ENCODE measurements at regions not wholly inside any gene's neighbourhood (a gene's known extent, or its start where the extent isn't known, plus 50 kb on each side); places are given as distances from the start of the nearest gene placed in this dataset.

GRCh38 chr2:19435815-19436214, 77.4 kb upstream of the OSR1 start:
- Histone ChIP-seq H3K27me3 (ENCODE audit: control insufficient read depth, insufficient read depth, low read length, poor library complexity, severe bottlenecking) (no peaks in the 10 kb centered on the region), H3K27ac (ENCODE audit: low read depth, low read length) (no peak overlapping the region), H3K36me3 (ENCODE audit: control insufficient read depth, insufficient read depth, low read length) (no peaks in the 10 kb centered on the region), H3K4me1 (ENCODE audit: control insufficient read depth, insufficient read depth, low read length) (no peaks in the 10 kb centered on the region), H3K4me3 (ENCODE audit: low read length) (no peak overlapping the region), H3K9ac (ENCODE audit: extremely low read depth, low read length, poor library complexity, severe bottlenecking) (no peak overlapping the region), H3K9me3 (ENCODE audit: control insufficient read depth, low read length) (no peaks in the 10 kb centered on the region)
- no peak for TF ChIP-seq CTCF (conservative IDR thresholded peaks at IDR 0.05)
- Mint-ChIP-seq H3K27ac (no peak overlapping the region), H3K9me3 (no peaks in the 10 kb centered on the region), H3K36me3 (ENCODE audit: low read depth) (no peaks in the 10 kb centered on the region), H3K27me3 (ENCODE audit: insufficient read depth) (no peaks in the 10 kb centered on the region), H3K4me3 (no peak overlapping the region), H3K4me1 (peaks cover 9% of the 10 kb centered on the region)
- WGBS, 2 experiments (ENCODE audit: insufficient coverage in 1 of 2, insufficient read length in 1 of 2) = 0% methylated on average over 1 of the region's 1 CpG
- no peak for DNase-seq

- Histone ChIP-seq H3K9ac (ENCODE audit: extremely low read depth, low read length, poor library complexity, severe bottlenecking) (no peak overlapping the region), H3K4me1 (ENCODE audit: control insufficient read depth, insufficient read depth, low read length) (no peaks in the 10 kb centered on the region), H3K27ac (ENCODE audit: low read depth, low read length) (no peak overlapping the region), H3K9me3 (ENCODE audit: control insufficient read depth, low read length) (no peaks in the 10 kb centered on the region), H3K36me3 (ENCODE audit: control insufficient read depth, insufficient read depth, low read length) (no peaks in the 10 kb centered on the region), H3K4me3 (ENCODE audit: low read length) (no peak overlapping the region), H3K27me3 (ENCODE audit: control insufficient read depth, insufficient read depth, low read length, poor library complexity, severe bottlenecking) (no peaks in the 10 kb centered on the region)
- Mint-ChIP-seq H3K27ac (no peak overlapping the region), H3K9me3 (no peaks in the 10 kb centered on the region), H3K36me3 (ENCODE audit: low read depth) (no peaks in the 10 kb centered on the region), H3K4me1 (peaks cover 9% of the 10 kb centered on the region), H3K27me3 (ENCODE audit: insufficient read depth) (no peaks in the 10 kb centered on the region), H3K4me3 (no peak overlapping the region)
- no peak for DNase-seq
- TF ChIP-seq CTCF (conservative IDR thresholded peaks at IDR 0.05) = no peak
These were observed 76.0 kb upstream of the OSR1 start for GRCh38 chr2:19434413-19434812.

- 92 to 100% methylated on average over 5 of the region's 6 CpGs for WGBS, 2 experiments (ENCODE audit: insufficient coverage in 1 of 2, insufficient read length in 1 of 2)
- no peak overlapping the region for H3K27ac Mint-ChIP-seq
- TF ChIP-seq CTCF (conservative IDR thresholded peaks at IDR 0.05) = no peak
These were observed 68.5 kb upstream of the OSR1 start for GRCh38 chr2:19426941-19427340.

More at GRCh38 chr2:19426941-19427340, 68.5 kb upstream of the OSR1 start:
- no peak overlapping the region for H3K9ac ChIP-seq (ENCODE audit: extremely low read depth, low read length, poor library complexity, severe bottlenecking)
- no peak overlapping the region for H3K4me3 Mint-ChIP-seq
- H3K4me1 ChIP-seq (ENCODE audit: control insufficient read depth, insufficient read depth, low read length) = no peaks in the 10 kb centered on the region
- H3K4me3 ChIP-seq (ENCODE audit: low read length) = no peak overlapping the region
- no peak overlapping the region for H3K27ac ChIP-seq (ENCODE audit: low read depth, low read length)
- no peaks in the 10 kb centered on the region for H3K9me3 Mint-ChIP-seq
- H3K27me3 ChIP-seq (ENCODE audit: control insufficient read depth, insufficient read depth, low read length, poor library complexity, severe bottlenecking) = no peaks in the 10 kb centered on the region
- no peaks in the 10 kb centered on the region for H3K27me3 Mint-ChIP-seq (ENCODE audit: insufficient read depth)
- H3K9me3 ChIP-seq (ENCODE audit: control insufficient read depth, low read length) = no peaks in the 10 kb centered on the region
- H3K4me1 Mint-ChIP-seq = peaks cover 17% of the 10 kb centered on the region
- DNase-seq = no peak
- no peaks in the 10 kb centered on the region for H3K36me3 ChIP-seq (ENCODE audit: control insufficient read depth, insufficient read depth, low read length)
- no peaks in the 10 kb centered on the region for H3K36me3 Mint-ChIP-seq (ENCODE audit: low read depth)
